Adrenal gland (tissue), 9 donors: ENCODE measurements at regions not wholly inside any gene's neighbourhood (a gene's known extent, or its start where the extent isn't known, plus 50 kb on each side); places are given as distances from the start of the nearest gene placed in this dataset.

Experiments used
- DNase-seq, 7 donors: peaks; one replicate each; pipeline ENCODE4 v3.0.0-alpha.2; 2019 to 2020
- H3K27ac ChIP-seq, 5 donors: fragments of 200-600 bp; sonication (generic) in 4 of 5; 1 replicate in 3 of 5; 2 replicates in 2 of 5; pipeline versions ENCODE4 v1.5.1 to v1.8.0; 2016 to 2020; ENCODE audit warnings: mild to moderate bottlenecking in 1 of 5
- H3K27me3 ChIP-seq: fragments of 200-600 bp; 2 replicates; pipeline ENCODE4 v1.8.0; 2021
- H3K36me3 ChIP-seq, 2 donors: fragments of 200-600 bp; replicated peaks in 1 of 2; 1 replicate in 1 of 2; 2 replicates in 1 of 2; pipeline versions ENCODE4 v1.5.1 to v1.8.0; 2018 to 2022
- H3K4me1 ChIP-seq, 2 donors: fragments of 200-600 bp; replicated peaks in 1 of 2; 1 replicate in 1 of 2; 2 replicates in 1 of 2; pipeline versions ENCODE4 v1.5.1 to v1.8.0; 2018 to 2021
- H3K4me3 ChIP-seq, 4 donors: fragments of 200-600 bp; sonication (generic) in 3 of 4; one replicate each; pipeline ENCODE4 v1.5.1; 2016 to 2018
- H3K9me3 ChIP-seq, 3 donors: fragments of 200-600 bp; sonication (generic) in 1 of 3; replicated peaks in 1 of 3; 1 replicate in 2 of 3; 2 replicates in 1 of 3; pipeline versions ENCODE4 v1.5.1 to v1.8.0; 2016 to 2021
- CTCF ChIP-seq, 6 experiments: fragments of 450-650 bp in 4 of 6; fragments of 200-600 bp in 2 of 6; sonication (generic) in 1 of 6; IDR thresholded peaks; 1 replicate in 5 of 6; 2 replicates in 1 of 6; pipeline versions ENCODE4 v1.5.1 to v1.8.0; 2016 to 2021; ENCODE audit warnings: antibody characterized with exemption in 6 of 6, mild to moderate bottlenecking in 2 of 6, moderate library complexity in 1 of 6
- POLR2A ChIP-seq, 2 donors: fragments of 450-650 bp; IDR thresholded peaks; one replicate each; pipeline ENCODE4 v1.6.1; 2017; ENCODE audit warnings: antibody characterized with exemption in 2 of 2, mild to moderate bottlenecking in 2 of 2, moderate library complexity in 1 of 2
- WGBS, 4 donors: extraction: QIAGEN DNeasy Blood & Tissue Kit in 2 of 4; methylation state at CpG; one replicate each; pipeline versions ENCODE4 v1.1.5 to v1.1.7; 2013 to 2017; 5-methylcytosine and 5-hydroxymethylcytosine counted together
- intact Hi-C, 2 donors: fragments of 100-400 bp; cut with DNase I; formaldehyde crosslinking; loops; one replicate each; pipeline versions ENCODE4 v1.14.1 to v1.15.0; 2022 to 2023
- donor health status: healthy with polysubstance abuse.
- donor health status: Bipolar disorder and iron deficiency.
- donor health status: DM: yes; HTN: yes; CAD: no.
- donor health status: DM: no; HTN: no; CAD: no.
- donor health status: DM: no; HTN: no; CAD: no.

- DNase-seq = no peak
- H3K4me1 ChIP-seq = no peaks in the 10 kb centered on the region
- no peaks in the 10 kb centered on the region for H3K36me3 ChIP-seq
- H3K27me3 ChIP-seq = no peaks in the 10 kb centered on the region
- H3K27ac ChIP-seq = no peak overlapping the region
- 71 to 93% (median 86%) methylated on average over 4 to 11 of the region's 11 CpGs for WGBS, 4 donors
- TF ChIP-seq POLR2A (IDR thresholded peaks at IDR 0.05) (no peak), CTCF (IDR thresholded peaks at IDR 0.05) (no peak)
- no peak overlapping the region for H3K4me3 ChIP-seq
- intact Hi-C loops = no loop called here
- H3K9me3 ChIP-seq = no peaks in the 10 kb centered on the region
Measured at GRCh38 chr18:30556112-30556511, 486.4 kb downstream of the DSC3 start.

- 66 to 90% (median 82%) methylated on average over 4 of the region's 4 CpGs for WGBS, 4 donors
Measured at GRCh38 chr18:30545393-30545792, 497.1 kb downstream of the DSC3 start.

GRCh38 chr18:30544141-30544540 is 498.4 kb downstream of the DSC3 start:
- H3K27me3 ChIP-seq = no peaks in the 10 kb centered on the region
- 51 to 74% (median 61%) methylated on average over 2 of the region's 2 CpGs for WGBS, 4 donors
- no peak for DNase-seq
- no peak overlapping the region for H3K4me3 ChIP-seq
- no peaks in the 10 kb centered on the region for H3K9me3 ChIP-seq
- intact Hi-C loops = no loop called here
- no peaks in the 10 kb centered on the region for H3K4me1 ChIP-seq
- no peak overlapping the region for H3K27ac ChIP-seq
- H3K36me3 ChIP-seq = no peaks in the 10 kb centered on the region
- TF ChIP-seq POLR2A (IDR thresholded peaks at IDR 0.05) = no peak
- no peak for TF ChIP-seq CTCF (IDR thresholded peaks at IDR 0.05)

More at GRCh38 chr18:30545393-30545792, 497.1 kb downstream of the DSC3 start:
- intact Hi-C loops = no loop called here
- Histone ChIP-seq H3K9me3 (no peaks in the 10 kb centered on the region), H3K27ac (no peak overlapping the region), H3K4me3 (no peak overlapping the region), H3K36me3 (no peaks in the 10 kb centered on the region), H3K27me3 (no peaks in the 10 kb centered on the region), H3K4me1 (no peaks in the 10 kb centered on the region)
- DNase-seq = no peak
- TF ChIP-seq CTCF (IDR thresholded peaks at IDR 0.05) = no peak
- TF ChIP-seq POLR2A (IDR thresholded peaks at IDR 0.05) = no peak

- Histone ChIP-seq H3K27ac (no peak overlapping the region), H3K27me3 (no peaks in the 10 kb centered on the region), H3K4me1 (no peaks in the 10 kb centered on the region), H3K36me3 (no peaks in the 10 kb centered on the region), H3K9me3 (no peaks in the 10 kb centered on the region), H3K4me3 (no peak overlapping the region)
- intact Hi-C loops = no loop called here
- 54 to 93% (median 81%) methylated on average over 1 of the region's 1 CpG for WGBS, 4 donors
- no peak for TF ChIP-seq CTCF (IDR thresholded peaks at IDR 0.05)
- TF ChIP-seq POLR2A (IDR thresholded peaks at IDR 0.05) = no peak
- DNase-seq = no peak
Measured at GRCh38 chr18:30533716-30534115, 508.8 kb downstream of the DSC3 start.
